Right ventricle myocardium superior (tissue), 1 donor: ENCODE measurements at regions not wholly inside any gene's neighbourhood (a gene's known extent, or its start where the extent isn't known, plus 50 kb on each side); places are given as distances from the start of the nearest gene placed in this dataset.
"Not testable (repeated sequence)": the region's sequence is repeated elsewhere in the genome, so short reads cannot be mapped to it uniquely, and the experiment has no call there.

Experiments used
- ATAC-seq: fragments of 200-7000 bp; cut with Tn5 transposase; one replicate; pipeline ENCODE4 v1.9.1; 2020; ENCODE audit warnings: mild to moderate bottlenecking; ENCODE audit not compliant: poor library complexity
- DNase-seq: peaks from one replicate; pipeline ENCODE4 v3.0.0-alpha.2; 2020
- intact Hi-C: fragments of 100-400 bp; cut with DNase I; formaldehyde crosslinking; loops from one replicate; pipeline ENCODE4 v1.11.2; 2022
- donor health status: DM: no; HTN: yes; CAD: no; lungs with severe emphysema.

GRCh38 chr6:112448786-112449185 is 101.7 kb downstream of the RFPL4B start:
- ATAC-seq, intact Hi-C loops, DNase-seq: not testable (repeated sequence)

GRCh38 chr6:112450663-112451062 is 103.5 kb downstream of the RFPL4B start:
- ATAC-seq = no peak
- DNase-seq = no peak
- intact Hi-C loops = no loop called here

- ATAC-seq = no peak
- DNase-seq = no peak
- intact Hi-C loops = no loop called here
Measured at GRCh38 chr6:112457886-112458285, 110.8 kb downstream of the RFPL4B start.

DNA sequence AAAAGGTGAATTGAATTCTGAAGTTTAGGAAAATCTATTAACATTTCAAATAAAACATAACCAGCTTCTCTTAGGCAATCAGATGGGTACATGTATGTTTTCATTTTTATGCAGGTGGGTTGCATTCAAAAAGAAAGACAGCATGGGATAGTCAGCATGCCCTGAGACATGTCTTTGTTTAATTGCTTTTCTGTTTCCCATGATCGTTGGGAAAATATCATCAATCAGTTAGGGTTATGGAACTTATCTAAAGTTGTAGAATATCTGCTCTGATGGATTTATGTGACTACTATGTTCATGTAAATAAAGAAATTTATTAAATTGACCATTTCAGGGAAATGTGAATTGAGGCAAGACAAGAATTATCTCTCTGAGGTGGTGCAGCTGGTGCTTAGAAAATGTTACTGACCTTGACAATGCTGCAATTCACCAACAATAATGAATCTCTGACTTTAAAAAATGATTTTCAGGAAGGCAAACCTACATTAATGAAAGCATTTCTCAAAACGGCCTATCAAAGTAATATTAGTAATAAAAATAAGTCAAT is 112.7 kb downstream of the RFPL4B start:
- DNase-seq = no peak
- intact Hi-C loops = no loop called here
- no peak for ATAC-seq

GRCh38 chr6:112464901-112465665 is 118.0 kb downstream of the RFPL4B start:
- DNase-seq (no peak), ATAC-seq (no peak)
- intact Hi-C loops = no loop called here

GRCh38 chr6:112466373-112467151 is 119.4 kb downstream of the RFPL4B start:
- intact Hi-C loops = no loop called here
- DNase-seq = no peak
- ATAC-seq = no peak

DNA sequence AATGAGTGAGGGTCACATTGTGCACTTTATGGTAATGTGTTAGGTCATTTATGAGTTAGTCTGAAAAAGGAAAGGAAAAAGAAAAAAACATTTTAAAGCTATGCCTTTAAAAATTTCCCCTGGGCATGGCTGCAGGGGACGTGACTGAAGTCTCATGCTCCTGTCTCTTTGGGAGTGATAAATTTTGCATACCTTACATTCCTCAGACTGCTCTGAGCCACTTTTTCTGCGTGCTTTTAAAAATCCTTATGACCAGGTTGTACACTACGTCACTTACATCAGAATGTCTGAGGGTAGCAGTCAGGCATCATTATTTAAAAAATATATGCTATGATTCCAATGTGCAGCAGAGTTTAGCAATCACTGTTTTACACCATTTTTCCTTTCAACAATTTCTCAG is 121.2 kb downstream of the RFPL4B start:
- intact Hi-C loops = no loop called here
- DNase-seq (no peak), ATAC-seq (no peak)

- intact Hi-C loops = no loop called here
- ATAC-seq = no peak
- DNase-seq = no peak
Measured at GRCh38 chr6:112469306-112469705, 122.2 kb downstream of the RFPL4B start.

- intact Hi-C loops = no loop called here
- DNase-seq (no peak), ATAC-seq (no peak)
Measured at GRCh38 chr6:112470376-112470775, 123.2 kb downstream of the RFPL4B start.

DNA sequence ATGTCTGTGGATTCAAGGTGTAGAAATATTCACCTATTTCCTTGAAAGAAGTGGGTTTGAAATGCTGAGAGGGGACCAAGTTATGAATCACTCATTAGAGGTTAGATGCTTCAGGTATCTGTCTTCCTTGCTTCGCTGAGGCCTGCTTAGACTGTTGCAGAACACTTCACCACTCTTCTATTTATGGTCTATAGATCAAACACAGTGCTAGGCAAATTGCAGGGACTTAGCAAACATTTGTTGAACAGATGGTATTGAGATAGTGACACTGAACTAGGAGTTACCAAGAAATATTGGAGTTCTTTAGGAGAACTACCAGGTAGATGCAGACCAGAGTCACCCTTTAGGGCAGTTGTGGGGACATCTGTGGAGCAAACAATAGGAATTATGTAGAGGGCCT is 123.8 kb downstream of the RFPL4B start:
- DNase-seq (no peak), ATAC-seq (no peak)
- intact Hi-C loops = no loop called here

GRCh38 chr6:112475083-112475482 is 128.0 kb downstream of the RFPL4B start:
- DNase-seq (no peak), ATAC-seq (no peak)
- intact Hi-C loops = no loop called here

GRCh38 chr6:112477125-112477524 is 130.0 kb downstream of the RFPL4B start:
- intact Hi-C loops = no loop called here
- no peak for ATAC-seq
- no peak for DNase-seq

DNA sequence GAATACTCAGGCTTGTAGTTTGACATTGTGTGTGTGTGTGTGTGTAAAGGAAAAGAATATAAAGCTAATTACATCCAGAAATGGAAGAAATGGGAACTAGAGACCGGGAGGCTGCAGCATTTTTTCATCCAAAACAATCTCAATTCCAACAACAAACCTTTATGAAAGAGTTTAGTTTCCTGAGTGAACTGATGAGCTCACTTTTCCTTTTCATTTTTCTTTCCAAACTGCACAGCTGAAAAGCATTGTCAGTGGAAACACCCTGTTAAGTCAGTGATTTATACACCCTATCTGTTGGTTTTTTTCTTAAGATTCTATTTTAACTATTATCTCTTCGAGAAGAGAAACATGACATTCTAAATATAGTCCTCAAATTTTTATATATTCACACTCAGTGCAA is 130.9 kb downstream of the RFPL4B start:
- DNase-seq = no peak
- no peak for ATAC-seq
- intact Hi-C loops = no loop called here

- intact Hi-C loops, DNase-seq, ATAC-seq: not testable (repeated sequence)
Measured at GRCh38 chr6:112479975-112480374, 132.8 kb downstream of the RFPL4B start.

GRCh38 chr6:112480553-112480952 is 133.4 kb downstream of the RFPL4B start:
- DNase-seq (no peak), ATAC-seq (no peak)
- intact Hi-C loops = no loop called here

DNA sequence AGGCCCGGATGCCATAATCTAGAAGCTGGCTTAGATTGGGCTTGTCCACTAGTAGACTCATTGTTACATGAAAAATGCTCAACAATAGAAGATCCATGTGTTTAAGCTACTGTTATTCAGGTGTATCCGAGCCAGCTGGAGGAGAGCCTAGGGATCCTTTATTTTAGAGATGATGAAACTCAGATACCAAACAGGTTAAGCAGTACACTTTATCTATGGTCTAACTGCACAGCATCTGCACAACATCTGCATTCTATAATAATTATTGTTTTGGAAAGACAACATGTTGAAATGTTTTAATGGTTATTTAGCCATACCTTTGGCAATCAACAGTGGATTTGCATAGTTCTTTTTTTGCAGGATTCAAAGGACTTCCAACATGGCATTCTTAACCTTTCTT is 134.1 kb downstream of the RFPL4B start:
- DNase-seq = no peak
- ATAC-seq = no peak
- intact Hi-C loops = no loop called here

DNA sequence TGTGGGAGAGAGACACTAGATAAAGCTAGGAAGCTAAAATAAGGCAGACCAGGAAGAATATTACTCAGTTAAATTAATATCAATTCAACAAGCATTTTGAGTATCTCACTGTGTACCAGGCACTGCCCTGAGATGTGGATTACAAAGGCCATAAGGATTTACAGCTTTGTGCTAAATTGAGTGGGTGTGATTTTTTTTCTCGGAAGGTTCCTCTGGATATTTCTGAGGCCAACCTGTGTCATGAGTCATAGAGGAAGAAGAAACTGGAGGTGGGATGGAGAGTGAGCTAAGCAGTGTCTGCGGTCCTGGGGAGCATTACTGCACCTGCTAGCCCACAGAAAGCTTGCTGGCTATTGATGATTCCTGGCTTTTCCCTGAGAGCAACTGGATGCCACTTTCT is 135.2 kb downstream of the RFPL4B start:
- intact Hi-C loops = no loop called here
- ATAC-seq (no peak), DNase-seq (no peak)

DNA sequence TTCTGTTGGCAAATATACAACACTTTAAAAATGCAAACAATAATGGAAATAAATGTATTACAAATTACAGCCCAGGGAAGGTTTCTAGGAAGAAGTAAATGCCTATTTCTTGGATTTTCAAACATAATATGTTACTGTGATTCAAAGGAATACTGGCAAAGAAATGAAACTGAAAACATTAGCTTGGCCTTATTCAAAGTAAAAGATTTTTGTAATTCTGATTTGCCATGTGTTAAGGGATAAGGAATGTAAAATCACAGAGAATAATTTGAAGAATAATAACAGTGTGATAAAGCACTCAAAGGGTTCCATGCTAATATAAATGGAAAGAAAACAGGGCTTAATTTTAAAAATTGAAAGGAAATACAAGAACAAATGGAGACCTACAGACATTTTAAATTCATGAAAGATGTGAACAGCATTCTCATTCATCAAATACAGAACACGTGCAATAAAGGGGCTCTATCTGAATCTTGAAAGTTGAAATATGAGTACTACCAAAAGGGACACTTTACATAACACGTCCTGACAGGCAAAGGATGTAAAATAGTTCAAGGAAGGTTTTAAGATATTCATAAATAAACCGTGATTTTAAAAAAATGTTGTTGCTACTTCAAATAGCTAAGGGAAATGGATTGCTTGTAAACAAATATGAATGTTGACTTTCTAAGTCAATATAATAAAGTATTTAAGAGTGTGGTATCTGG is 138.1 kb downstream of the RFPL4B start:
- intact Hi-C loops = no loop called here
- ATAC-seq = no peak
- no peak for DNase-seq

DNA sequence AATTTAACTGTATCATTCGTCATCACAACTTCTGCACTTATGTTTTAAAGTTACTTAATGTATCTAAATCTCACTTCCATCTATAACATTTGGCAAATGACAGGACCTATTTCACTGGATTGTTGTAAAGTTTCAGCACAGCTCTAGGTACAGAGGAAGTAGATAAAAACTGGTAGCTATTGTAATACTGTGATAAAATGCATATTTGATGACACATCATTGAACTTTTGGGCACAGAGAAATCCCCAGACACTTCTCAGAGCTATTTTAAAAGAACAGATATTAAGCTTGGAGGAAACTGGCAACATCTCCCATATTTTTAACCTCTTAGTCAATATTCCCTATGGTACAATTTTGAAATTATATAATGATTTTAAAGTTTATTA is 138.7 kb downstream of the RFPL4B start:
- DNase-seq (no peak), ATAC-seq (no peak)
- intact Hi-C loops = no loop called here
